ENCODE measurements at regions not wholly inside any gene's neighbourhood (a gene's known extent, or its start where the extent isn't known, plus 50 kb on each side); places are given as distances from the start of the nearest gene placed in this dataset.

DNA sequence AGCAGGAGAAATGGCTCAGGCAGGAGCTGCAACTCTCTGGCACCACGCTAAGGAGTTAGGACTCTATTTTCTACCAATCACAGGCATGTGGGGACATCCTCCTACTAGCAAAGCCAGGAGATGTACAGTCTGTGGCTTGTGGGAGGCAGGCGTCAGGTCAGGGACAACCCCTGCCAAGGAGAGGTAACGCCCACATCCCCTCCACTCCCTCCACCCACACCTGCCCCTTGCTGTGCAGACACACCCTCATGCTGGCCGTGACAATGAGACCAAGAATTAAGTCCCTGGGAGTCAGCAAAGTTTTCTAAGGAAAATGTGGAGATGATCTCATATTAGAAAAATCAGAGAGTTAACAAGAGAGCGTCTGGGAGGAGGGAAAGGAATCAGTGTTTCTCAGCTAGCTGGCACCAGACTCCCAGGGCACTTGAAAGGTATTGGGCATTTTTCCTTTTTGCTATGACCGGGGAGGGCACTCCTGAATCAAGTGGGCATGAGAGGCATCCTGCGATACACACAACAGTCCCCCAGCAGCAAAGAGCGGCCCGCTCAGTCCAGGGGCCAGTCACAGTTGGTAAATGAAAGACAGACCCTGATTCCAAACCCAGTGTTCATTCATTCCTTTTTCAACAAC, 87.3 kb upstream of the RPL38 start:
- no peak overlapping the region for H3K4me3 ChIP-seq (ENCODE audit: low read depth, low read length)
- TF ChIP-seq, protein P1, sequence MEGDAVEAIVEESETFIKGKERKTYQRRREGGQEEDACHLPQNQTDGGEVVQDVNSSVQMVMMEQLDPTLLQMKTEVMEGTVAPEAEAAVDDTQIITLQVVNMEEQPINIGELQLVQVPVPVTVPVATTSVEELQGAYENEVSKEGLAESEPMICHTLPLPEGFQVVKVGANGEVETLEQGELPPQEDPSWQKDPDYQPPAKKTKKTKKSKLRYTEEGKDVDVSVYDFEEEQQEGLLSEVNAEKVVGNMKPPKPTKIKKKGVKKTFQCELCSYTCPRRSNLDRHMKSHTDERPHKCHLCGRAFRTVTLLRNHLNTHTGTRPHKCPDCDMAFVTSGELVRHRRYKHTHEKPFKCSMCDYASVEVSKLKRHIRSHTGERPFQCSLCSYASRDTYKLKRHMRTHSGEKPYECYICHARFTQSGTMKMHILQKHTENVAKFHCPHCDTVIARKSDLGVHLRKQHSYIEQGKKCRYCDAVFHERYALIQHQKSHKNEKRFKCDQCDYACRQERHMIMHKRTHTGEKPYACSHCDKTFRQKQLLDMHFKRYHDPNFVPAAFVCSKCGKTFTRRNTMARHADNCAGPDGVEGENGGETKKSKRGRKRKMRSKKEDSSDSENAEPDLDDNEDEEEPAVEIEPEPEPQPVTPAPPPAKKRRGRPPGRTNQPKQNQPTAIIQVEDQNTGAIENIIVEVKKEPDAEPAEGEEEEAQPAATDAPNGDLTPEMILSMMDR (IDR thresholded peaks at IDR 0.05; ENCODE audit: insufficient read depth, low read depth, low read length, missing control alignments): no peak
- DNase-seq (ENCODE audit: low read depth): no peak

DNA sequence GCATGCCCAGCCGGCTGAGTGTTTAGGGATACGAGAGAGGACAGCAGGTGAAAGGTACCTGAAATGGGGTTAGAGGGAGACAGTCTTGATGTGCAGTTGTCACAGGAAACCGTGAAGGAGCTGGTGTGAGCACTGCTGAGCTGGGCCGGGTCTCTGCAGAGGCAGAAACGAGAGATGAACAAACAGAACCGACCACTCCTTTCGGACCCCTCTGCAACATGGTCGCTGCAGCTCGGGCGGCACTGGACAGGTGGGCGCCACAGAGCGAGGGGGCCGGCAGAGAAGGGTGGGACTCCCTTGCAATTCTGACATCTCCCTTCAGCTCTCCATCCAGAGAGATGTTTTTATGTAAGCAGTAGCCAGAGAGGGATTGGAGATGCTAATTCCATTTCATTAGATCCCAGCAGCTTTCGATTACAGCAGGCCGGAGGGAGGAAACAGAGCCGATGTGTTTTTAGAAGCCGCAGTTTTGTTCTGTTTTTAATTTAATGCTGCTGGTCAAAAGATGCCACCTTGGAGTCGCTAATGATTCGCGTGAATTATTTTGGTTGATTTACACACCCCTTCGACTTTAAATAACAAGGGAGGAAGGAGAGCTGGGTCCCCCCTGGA, 86.3 kb upstream of the RPL38 start:
- TF ChIP-seq, protein P1 (IDR thresholded peaks at IDR 0.05; ENCODE audit: insufficient read depth, low read depth, low read length, missing control alignments): no peak
- no peak overlapping the region for H3K4me3 ChIP-seq (ENCODE audit: low read depth, low read length)
- no peak for DNase-seq (ENCODE audit: low read depth)

DNA sequence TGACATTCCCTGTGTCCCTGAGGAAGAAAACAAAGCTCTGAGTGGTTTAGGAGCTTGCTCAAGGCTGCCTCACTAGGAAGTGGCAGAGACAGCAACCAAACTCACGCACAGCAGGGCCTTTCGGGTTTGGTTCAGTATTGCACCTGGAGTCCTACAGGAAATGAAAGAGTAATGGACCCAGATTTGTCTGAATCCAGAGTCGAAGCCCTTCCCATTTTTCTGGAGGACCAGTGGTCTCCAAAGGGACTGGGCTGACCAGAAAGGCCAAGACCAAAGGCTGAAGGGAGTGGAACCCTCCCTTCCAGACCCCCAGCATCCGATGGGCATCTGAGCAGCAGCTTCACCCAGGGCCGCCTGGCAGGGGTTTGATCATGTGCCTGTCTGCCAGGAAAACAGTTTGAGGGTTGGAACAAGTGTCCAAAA, 85.5 kb upstream of the RPL38 start:
- no peak for DNase-seq (ENCODE audit: low read depth)
- no peak overlapping the region for H3K4me3 ChIP-seq (ENCODE audit: low read depth, low read length)
- TF ChIP-seq, protein P1 (IDR thresholded peaks at IDR 0.05; ENCODE audit: insufficient read depth, low read depth, low read length, missing control alignments): no peak

GRCh38 chr17:74118504-74118903, 85.0 kb upstream of the RPL38 start:
- TF ChIP-seq, protein P1 (IDR thresholded peaks at IDR 0.05; ENCODE audit: insufficient read depth, low read depth, low read length, missing control alignments): no peak
- peak; percentile 6 for DNase-seq (ENCODE audit: low read depth)
- H3K4me3 ChIP-seq (ENCODE audit: low read depth, low read length): no peak overlapping the region

GRCh38 chr17:74119049-74119580, 84.4 kb upstream of the RPL38 start:
- DNase-seq (ENCODE audit: low read depth): no peak
- no peak overlapping the region for H3K4me3 ChIP-seq (ENCODE audit: low read depth, low read length)
- TF ChIP-seq, protein P1 (IDR thresholded peaks at IDR 0.05; ENCODE audit: insufficient read depth, low read depth, low read length, missing control alignments): no peak

DNA sequence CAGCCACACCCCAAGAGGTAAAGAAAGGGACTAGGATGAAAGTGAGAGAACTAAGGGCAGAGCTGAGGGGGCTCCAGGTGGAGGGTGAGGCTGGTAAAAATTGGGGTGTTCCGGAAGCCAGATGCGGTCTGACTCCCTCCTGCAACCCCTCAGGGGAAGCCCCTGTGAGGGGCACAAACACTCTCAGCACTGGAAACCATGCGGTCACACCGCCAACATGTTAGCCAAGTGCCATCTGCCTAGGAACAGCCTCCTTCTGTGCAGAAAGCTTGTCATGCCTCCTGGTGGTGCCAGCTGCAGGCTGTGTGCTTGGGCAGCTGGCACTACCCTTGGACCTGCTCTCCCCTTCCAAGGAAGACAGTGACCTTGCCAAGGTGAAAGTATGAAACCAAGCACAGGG, 83.5 kb upstream of the RPL38 start:
- no peak for DNase-seq (ENCODE audit: low read depth)
- TF ChIP-seq, protein P1 (IDR thresholded peaks at IDR 0.05; ENCODE audit: insufficient read depth, low read depth, low read length, missing control alignments): no peak

More for the DNA sequence above, 83.5 kb upstream of the RPL38 start:
- no peak overlapping the region for H3K4me3 ChIP-seq (ENCODE audit: low read depth, low read length)

All from GM12865 (cell line).